Naive thymus-derived CD4-positive, alpha-beta T cell (primary cell): ENCODE measurements at regions not wholly inside any gene's neighbourhood (a gene's known extent, or its start where the extent isn't known, plus 50 kb on each side); places are given as distances from the start of the nearest gene placed in this dataset.

Experiments used
- ATAC-seq: fragments of 150-1000 bp; cut with Tn5 transposase; 2 replicates; pipeline ENCODE4 v1.10.0; 2021; ENCODE audit warnings: mild to moderate bottlenecking, moderate library complexity
- CTCF ChIA-PET: fragments of 350-600 bp; sonication (Branson Sonifier 250); formaldehyde crosslinking; loops from one replicate; lab custom pipeline; 2021; ENCODE audit warnings: antibody characterized with exemption; lab: Charles Lee
- POLR2A ChIA-PET: fragments of 350-600 bp; sonication (Branson Sonifier 250); formaldehyde crosslinking; loops from one replicate; lab custom pipeline; 2021; ENCODE audit warnings: antibody characterized with exemption, inconsistent platforms; lab: Charles Lee
- DNase-seq, 9 donors: peaks; one replicate each; pipeline versions ENCODE4 v3.0.0 to v3.0.0-alpha.2; 2020 to 2022; ENCODE audit warnings: mixed read lengths in 1 of 9
- H3K27ac ChIP-seq: one replicate; pipeline ENCODE4 v1.7.0; 2013; ENCODE audit warnings: mild to moderate bottlenecking, low read depth, low read length, moderate library complexity
- H3K27me3 ChIP-seq, 2 donors: one replicate each; pipeline ENCODE4 v1.7.0; 2013; ENCODE audit warnings: low read length in 2 of 2, mild to moderate bottlenecking in 2 of 2, moderate library complexity in 2 of 2; ENCODE audit not compliant: control insufficient read depth in 2 of 2, insufficient read depth in 2 of 2
- H3K36me3 ChIP-seq, 3 experiments: 1 replicate in 2 of 3; 2 replicates in 1 of 3; pipeline ENCODE4 v1.7.0; 2013; ENCODE audit warnings: low read length in 3 of 3, mild to moderate bottlenecking in 3 of 3, moderate library complexity in 1 of 3; ENCODE audit not compliant: insufficient read depth in 3 of 3, control insufficient read depth in 2 of 3
- H3K4me1 ChIP-seq, 2 donors: one replicate each; pipeline ENCODE4 v1.7.0; 2013; ENCODE audit warnings: low read length in 2 of 2, mild to moderate bottlenecking in 2 of 2, moderate library complexity in 1 of 2; ENCODE audit not compliant: control insufficient read depth in 2 of 2, insufficient read depth in 2 of 2
- H3K4me3 ChIP-seq: 2 replicates; pipeline ENCODE4 v1.7.0; 2013; ENCODE audit warnings: mild to moderate bottlenecking, low read length
- H3K9me3 ChIP-seq, 3 experiments: 1 replicate in 2 of 3; 2 replicates in 1 of 3; pipeline ENCODE4 v1.7.0; 2013; ENCODE audit warnings: low read length in 3 of 3; ENCODE audit not compliant: control insufficient read depth in 2 of 3
- H3K27ac Mint-ChIP-seq, 9 donors: one replicate each; pipeline ENCODE4 v1.8.0; 2020 to 2022; ENCODE audit warnings: mixed read lengths in 9 of 9, mild to moderate bottlenecking in 8 of 9, moderate library complexity in 5 of 9, inconsistent platforms in 2 of 9
- H3K27me3 Mint-ChIP-seq, 5 donors: one replicate each; pipeline ENCODE4 v1.8.0; 2021 to 2022; ENCODE audit warnings: mixed read lengths in 5 of 5, mild to moderate bottlenecking in 1 of 5
- H3K36me3 Mint-ChIP-seq, 5 donors: one replicate each; pipeline ENCODE4 v1.8.0; 2020 to 2022; ENCODE audit warnings: mixed read lengths in 5 of 5, mild to moderate bottlenecking in 3 of 5, inconsistent platforms in 1 of 5
- H3K4me1 Mint-ChIP-seq, 7 donors: one replicate each; pipeline ENCODE4 v1.8.0; 2020 to 2022; ENCODE audit warnings: mixed read lengths in 7 of 7, mild to moderate bottlenecking in 3 of 7, inconsistent platforms in 1 of 7
- H3K4me3 Mint-ChIP-seq, 10 donors: one replicate each; pipeline ENCODE4 v1.8.0; 2020 to 2022; ENCODE audit warnings: mild to moderate bottlenecking in 10 of 10, mixed read lengths in 10 of 10, moderate library complexity in 6 of 10, inconsistent platforms in 2 of 10
- H3K9me3 Mint-ChIP-seq, 11 donors: one replicate each; pipeline ENCODE4 v1.8.0; 2020 to 2022; ENCODE audit warnings: mixed read lengths in 11 of 11, mild to moderate bottlenecking in 4 of 11, inconsistent platforms in 1 of 11, moderate library complexity in 1 of 11
- intact Hi-C, 2 donors: fragments of 100-400 bp; cut with micrococcal nuclease; formaldehyde crosslinking; loops; one replicate each; pipeline ENCODE4 v1.15.1; 2023

DNA sequence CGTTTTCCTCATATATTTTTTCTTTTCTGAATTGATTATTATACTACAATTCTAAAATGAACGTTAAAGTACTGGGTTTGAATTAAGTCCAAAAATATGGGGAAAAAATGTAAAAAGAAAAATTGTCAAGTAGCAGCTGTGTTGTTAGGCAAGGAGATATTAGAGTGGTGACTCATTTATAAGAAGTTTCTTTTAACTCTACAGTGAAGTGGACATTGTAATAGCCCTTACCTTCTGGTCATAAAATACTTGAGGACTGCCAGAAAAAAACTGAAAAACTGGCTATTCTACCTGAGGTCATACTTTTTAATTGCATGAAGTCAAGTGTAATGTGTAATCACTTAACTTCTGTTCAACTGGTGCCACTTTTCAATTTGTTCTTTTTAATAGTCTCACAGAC lies 523.1 kb upstream of the TSPY4 start:
- H3K27me3 Mint-ChIP-seq: no peaks in the 10 kb centered on the region
- no peaks in the 10 kb centered on the region for H3K36me3 Mint-ChIP-seq
- POLR2A ChIA-PET: no interaction called here

DNA sequence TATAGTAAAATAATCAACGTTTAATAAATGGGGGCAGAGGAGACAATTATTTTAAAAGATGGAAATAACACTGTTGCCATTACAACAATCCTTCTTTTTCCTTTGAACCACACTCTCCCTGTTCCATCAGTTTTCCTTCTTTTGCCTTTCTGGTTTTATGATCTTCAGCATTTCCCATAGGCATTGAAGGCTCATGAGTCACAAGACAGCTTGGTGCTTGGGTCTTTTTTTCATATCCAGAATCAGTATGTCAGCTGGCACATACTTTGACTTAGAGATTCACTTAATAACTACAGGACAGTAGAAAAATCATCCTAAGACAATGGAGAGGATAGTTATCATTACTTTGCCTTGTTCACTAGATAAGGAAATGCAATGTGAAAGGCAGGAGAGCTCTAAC lies 521.6 kb upstream of the TSPY4 start:
- no peaks in the 10 kb centered on the region for H3K4me1 Mint-ChIP-seq
- ChIA-PET CTCF (no interaction called here), POLR2A (no interaction called here)
- no peaks in the 10 kb centered on the region for H3K36me3 Mint-ChIP-seq
- H3K27me3 Mint-ChIP-seq: no peaks in the 10 kb centered on the region
- Histone ChIP-seq H3K27ac (no peak overlapping the region), H3K4me3 (no peak overlapping the region), H3K9me3 (no peaks in the 10 kb centered on the region), H3K4me1 (no peaks in the 10 kb centered on the region), H3K27me3 (no peaks in the 10 kb centered on the region), H3K36me3 (no peaks in the 10 kb centered on the region)
- no peak overlapping the region for H3K4me3 Mint-ChIP-seq
- DNase-seq (no peak), ATAC-seq (no peak)
- peaks cover 0 to 6% (median 0%) of the 10 kb centered on the region in 11 donors for H3K9me3 Mint-ChIP-seq
- no peak overlapping the region for H3K27ac Mint-ChIP-seq
- intact Hi-C loops: no loop called here

More for the DNA sequence above, 523.1 kb upstream of the TSPY4 start:
- DNase-seq (no peak), ATAC-seq (no peak)
- Histone ChIP-seq H3K36me3 (no peaks in the 10 kb centered on the region), H3K27ac (no peak overlapping the region), H3K9me3 (no peaks in the 10 kb centered on the region), H3K4me1 (no peaks in the 10 kb centered on the region), H3K27me3 (no peaks in the 10 kb centered on the region), H3K4me3 (no peak overlapping the region)
- intact Hi-C loops: no loop called here
- Mint-ChIP-seq H3K27ac (no peak overlapping the region), H3K4me3 (no peak overlapping the region), H3K4me1 (no peaks in the 10 kb centered on the region), H3K9me3 (peaks cover 0 to 6% (median 0%) of the 10 kb centered on the region in 11 donors)
- CTCF ChIA-PET: no interaction called here

DNA sequence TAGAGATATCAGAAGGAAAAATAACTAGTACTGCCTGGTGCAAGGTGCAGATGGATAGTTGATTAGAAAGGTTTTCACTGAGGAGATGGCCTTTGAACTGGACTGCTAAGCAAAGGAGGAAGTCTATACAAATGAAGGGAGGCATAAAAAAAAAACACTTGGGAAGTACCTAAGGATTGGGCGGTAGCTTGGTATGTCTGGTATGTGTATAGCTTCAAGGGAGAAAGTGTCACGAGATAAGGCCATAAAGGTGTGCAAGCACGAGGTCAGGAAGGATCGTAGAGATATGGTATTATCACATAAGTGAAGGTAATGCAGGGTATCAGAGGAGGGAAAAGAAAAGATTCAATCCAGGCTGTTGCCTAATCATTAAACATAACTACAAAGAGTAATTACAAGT lies 517.2 kb upstream of the TSPY4 start:
- Histone ChIP-seq H3K36me3 (no peaks in the 10 kb centered on the region), H3K27me3 (no peaks in the 10 kb centered on the region), H3K9me3 (no peaks in the 10 kb centered on the region), H3K4me3 (no peak overlapping the region), H3K27ac (no peak overlapping the region), H3K4me1 (no peaks in the 10 kb centered on the region)
- Mint-ChIP-seq H3K9me3 (peaks cover 0 to 7% (median 0%) of the 10 kb centered on the region in 11 donors), H3K4me3 (no peak overlapping the region), H3K4me1 (no peaks in the 10 kb centered on the region), H3K27ac (no peak overlapping the region), H3K36me3 (no peaks in the 10 kb centered on the region), H3K27me3 (peaks cover 0 to 5% (median 3%) of the 10 kb centered on the region in 5 donors)
- ChIA-PET CTCF (no interaction called here), POLR2A (no interaction called here)
- intact Hi-C loops: no loop called here
- DNase-seq (no peak), ATAC-seq (no peak)

DNA sequence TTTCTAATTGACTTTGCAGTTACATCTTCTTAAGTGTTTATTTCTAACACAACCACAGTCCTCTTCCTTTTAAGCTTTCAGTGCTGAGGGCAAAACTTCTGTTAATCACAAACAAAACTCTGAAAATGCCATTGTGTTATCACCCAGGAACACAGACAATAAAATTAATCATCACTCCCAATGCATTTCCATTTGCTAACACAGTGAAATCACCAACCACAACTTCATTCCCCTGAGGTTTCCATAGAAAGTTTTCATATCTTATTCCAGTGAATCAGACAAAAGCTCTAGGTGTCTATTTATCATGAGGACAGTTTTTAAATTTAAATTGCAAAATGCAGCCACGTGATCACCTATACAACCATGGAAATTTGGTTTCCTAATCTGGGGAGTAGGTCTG lies 516.2 kb upstream of the TSPY4 start:
- H3K27ac Mint-ChIP-seq: no peak overlapping the region
- DNase-seq (no peak), ATAC-seq (no peak)
- H3K36me3 ChIP-seq: no peaks in the 10 kb centered on the region
- H3K4me3 ChIP-seq: no peak overlapping the region
- H3K27me3 ChIP-seq: no peaks in the 10 kb centered on the region
- CTCF ChIA-PET: no interaction called here
- H3K4me1 Mint-ChIP-seq: no peaks in the 10 kb centered on the region
- H3K9me3 ChIP-seq: no peaks in the 10 kb centered on the region
- H3K9me3 Mint-ChIP-seq: peaks cover 0 to 12% (median 0%) of the 10 kb centered on the region in 11 donors
- H3K4me3 Mint-ChIP-seq: no peak overlapping the region
- no peaks in the 10 kb centered on the region for H3K36me3 Mint-ChIP-seq
- H3K27ac ChIP-seq: no peak overlapping the region
- H3K27me3 Mint-ChIP-seq: peaks cover 0 to 5% (median 3%) of the 10 kb centered on the region in 5 donors
- no peaks in the 10 kb centered on the region for H3K4me1 ChIP-seq
- intact Hi-C loops: no loop called here
- POLR2A ChIA-PET: no interaction called here

DNA sequence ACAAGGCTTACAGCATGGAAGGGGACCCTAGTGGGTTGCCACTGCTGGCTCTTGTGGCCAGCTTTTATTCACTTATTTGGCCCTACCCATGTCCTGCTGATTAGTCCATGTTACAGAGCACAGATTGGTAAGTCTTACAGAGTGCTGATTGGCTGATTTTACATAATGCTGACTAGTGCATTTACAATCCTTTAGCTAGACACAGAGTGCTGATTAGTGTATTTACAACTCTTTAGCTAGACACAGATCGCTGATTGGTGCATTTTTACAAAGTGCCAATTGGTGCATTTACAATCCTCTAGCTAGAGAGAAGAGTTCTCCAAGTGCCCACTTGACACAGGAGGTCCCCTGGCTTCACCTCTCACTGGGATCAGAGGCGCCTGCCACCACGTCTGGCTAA lies 485.0 kb upstream of the TSPY4 start:
- H3K4me3 Mint-ChIP-seq: no peak overlapping the region
- no peak overlapping the region for H3K27ac Mint-ChIP-seq
- ChIA-PET POLR2A (no interaction called here), CTCF (no interaction called here)
- Histone ChIP-seq H3K36me3 (no peaks in the 10 kb centered on the region), H3K4me3 (no peak overlapping the region), H3K4me1 (no peaks in the 10 kb centered on the region), H3K9me3 (no peaks in the 10 kb centered on the region), H3K27ac (no peak overlapping the region), H3K27me3 (no peaks in the 10 kb centered on the region)
- H3K27me3 Mint-ChIP-seq: no peaks in the 10 kb centered on the region
- intact Hi-C loops: no loop called here
- H3K36me3 Mint-ChIP-seq: no peaks in the 10 kb centered on the region
- H3K4me1 Mint-ChIP-seq: no peaks in the 10 kb centered on the region
- no peak for ATAC-seq
- H3K9me3 Mint-ChIP-seq: no peaks in the 10 kb centered on the region
- no peak for DNase-seq

DNA sequence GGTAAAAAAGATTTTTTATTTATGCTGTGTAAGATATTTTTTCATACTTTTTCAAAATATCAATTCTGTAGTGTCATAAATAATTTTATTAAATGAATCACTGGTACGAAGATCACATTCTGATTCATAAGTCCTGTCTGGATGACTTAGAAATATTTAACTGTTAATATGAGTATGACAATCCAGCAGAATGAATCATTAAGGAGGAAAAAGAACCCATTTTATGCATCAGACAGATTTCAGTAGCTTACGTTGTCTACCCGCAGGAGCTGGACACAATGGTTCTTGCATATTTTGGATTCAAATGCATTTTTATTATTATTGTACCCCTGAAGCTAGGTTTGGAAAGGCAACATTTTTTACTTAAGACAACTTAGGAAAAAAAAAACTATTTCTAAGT lies 448.9 kb upstream of the TSPY4 start:
- H3K4me3 ChIP-seq: no peak overlapping the region
- no peak overlapping the region for H3K27ac ChIP-seq
- Mint-ChIP-seq H3K4me1 (no peaks in the 10 kb centered on the region), H3K9me3 (peaks cover 0 to 4% (median 0%) of the 10 kb centered on the region in 11 donors), H3K27me3 (no peaks in the 10 kb centered on the region), H3K27ac (no peak overlapping the region), H3K4me3 (no peak overlapping the region), H3K36me3 (no peaks in the 10 kb centered on the region)
- DNase-seq: no peak
- H3K4me1 ChIP-seq: no peaks in the 10 kb centered on the region
- H3K9me3 ChIP-seq: no peaks in the 10 kb centered on the region
- POLR2A ChIA-PET: no interaction called here
- H3K27me3 ChIP-seq: no peaks in the 10 kb centered on the region
- CTCF ChIA-PET: no interaction called here
- no peak for ATAC-seq
- intact Hi-C loops: no loop called here
- no peaks in the 10 kb centered on the region for H3K36me3 ChIP-seq

DNA sequence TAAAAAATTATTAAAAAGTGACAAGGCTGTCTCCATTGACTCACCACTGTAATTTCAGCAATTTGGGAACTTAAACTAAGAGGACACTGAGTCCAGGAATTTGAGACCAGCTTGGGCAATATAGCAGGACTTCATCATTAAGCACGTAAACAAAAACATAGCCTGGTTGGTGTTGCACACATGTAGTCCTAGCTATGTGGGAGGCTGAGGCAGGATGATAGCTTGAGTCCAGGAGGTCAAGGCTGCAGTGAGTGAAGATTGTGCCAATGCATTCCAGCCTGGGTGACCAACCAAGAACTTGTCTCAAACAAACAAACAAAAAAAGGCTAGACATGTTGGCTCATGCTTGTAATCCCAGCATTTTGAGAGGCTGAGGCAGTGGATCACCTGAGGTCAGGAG lies 439.4 kb upstream of the TSPY4 start:
- Mint-ChIP-seq H3K4me1 (no peaks in the 10 kb centered on the region), H3K4me3 (no peak overlapping the region), H3K27ac (no peak overlapping the region), H3K9me3 (no peaks in the 10 kb centered on the region), H3K27me3 (no peaks in the 10 kb centered on the region), H3K36me3 (no peaks in the 10 kb centered on the region)
- Histone ChIP-seq H3K27ac (no peak overlapping the region), H3K4me3 (no peak overlapping the region), H3K4me1 (no peaks in the 10 kb centered on the region), H3K36me3 (no peaks in the 10 kb centered on the region), H3K9me3 (no peaks in the 10 kb centered on the region), H3K27me3 (no peaks in the 10 kb centered on the region)
- CTCF ChIA-PET: no interaction called here
- ATAC-seq (no peak), DNase-seq (no peak)
- intact Hi-C loops: no loop called here
- POLR2A ChIA-PET: no interaction called here
